A673 (cell line): ENCODE measurements at regions not wholly inside any gene's neighbourhood (a gene's known extent, or its start where the extent isn't known, plus 50 kb on each side); places are given as distances from the start of the nearest gene placed in this dataset.

Experiments
- BruUV-seq: library from RNA; stranded (reverse); fragments of 400-500 nt; replicated peaks from 2 replicates; lab custom pipeline; 2021; lab: Mats Ljungman, UMichigan
- CTCF ChIA-PET: fragments of 300-600 bp; sonication (Branson Sonifier 250); formaldehyde crosslinking; loops from one replicate; lab custom pipeline; 2022; ENCODE audit warnings: antibody characterized with exemption; lab: Charles Lee
- POLR2A ChIA-PET: fragments of 300-600 bp; sonication (Branson Sonifier 250); formaldehyde crosslinking; loops from one replicate; lab custom pipeline; 2022; ENCODE audit warnings: antibody characterized with exemption; ENCODE audit not compliant: low non-redundant PET; lab: Charles Lee
- DNase-seq: peaks from one replicate; pipeline ENCODE4 v3.0.0-alpha.2; 2015; ENCODE audit warnings: low spot score
- H3K27ac ChIP-seq: fragments of 200-600 bp; sonication (generic); 2 replicates; pipeline ENCODE4 v1.5.1; 2016; ENCODE audit warnings: mixed run types, low read depth, mild to moderate bottlenecking, mixed read lengths, antibody characterized with exemption, low read length; ENCODE audit not compliant: poor library complexity, severe bottlenecking
- H3K27me3 ChIP-seq: fragments of 200-600 bp; sonication (generic); replicated peaks from 2 replicates; pipeline ENCODE4 v1.6.1; 2017; ENCODE audit warnings: mixed run types, low read depth, mild to moderate bottlenecking, mixed read lengths, antibody characterized with exemption, low read length; ENCODE audit not compliant: insufficient read depth, poor library complexity
- H3K36me3 ChIP-seq: fragments of 200-600 bp; sonication (generic); 2 replicates; pipeline ENCODE4 v1.6.1; 2016; ENCODE audit warnings: mixed run types, mild to moderate bottlenecking, mixed read lengths, antibody characterized with exemption, low read length; ENCODE audit not compliant: insufficient read depth, poor library complexity, severe bottlenecking
- H3K4me1 ChIP-seq: fragments of 200-600 bp; sonication (generic); 2 replicates; pipeline ENCODE4 v1.6.1; 2017; ENCODE audit warnings: mixed run types, mild to moderate bottlenecking, mixed read lengths, antibody characterized with exemption, low read length; ENCODE audit not compliant: insufficient read depth, poor library complexity, severe bottlenecking
- H3K4me3 ChIP-seq: fragments of 200-600 bp; sonication (generic); 2 replicates; pipeline ENCODE4 v1.5.1; 2016; ENCODE audit warnings: low read depth, mixed run types, mild to moderate bottlenecking, mixed read lengths, low read length; ENCODE audit not compliant: poor library complexity, severe bottlenecking
- H3K9me3 ChIP-seq: fragments of 200-600 bp; sonication (generic); 2 replicates; pipeline ENCODE4 v1.6.1; 2016; ENCODE audit warnings: mixed run types, low read depth, mild to moderate bottlenecking, mixed read lengths, antibody characterized with exemption, low read length; ENCODE audit not compliant: poor library complexity, severe bottlenecking
- EZH2 ChIP-seq: fragments of 200-600 bp; sonication (generic); IDR thresholded peaks from 2 replicates; pipeline ENCODE4 v1.6.1; 2017; ENCODE audit warnings: borderline replicate concordance, low read depth, mild to moderate bottlenecking, mixed read lengths, antibody characterized with exemption, low read length; ENCODE audit not compliant: poor library complexity, severe bottlenecking
- intact Hi-C: fragments of 100-400 bp; cut with micrococcal nuclease; formaldehyde crosslinking; loops from one replicate; pipeline ENCODE4 v1.10.0; 2022; ENCODE audit not compliant: unreplicated experiment
- TF ChIP-seq, protein P1 (sequence below): fragments of 300-800, 200-600 bp; sonication (generic); conservative IDR thresholded peaks from 2 replicates; pipeline ENCODE4 v1.5.1; 2017; ENCODE audit warnings: low read depth, mild to moderate bottlenecking, antibody characterized with exemption, low read length, moderate library complexity, mixed read lengths

DNA sequence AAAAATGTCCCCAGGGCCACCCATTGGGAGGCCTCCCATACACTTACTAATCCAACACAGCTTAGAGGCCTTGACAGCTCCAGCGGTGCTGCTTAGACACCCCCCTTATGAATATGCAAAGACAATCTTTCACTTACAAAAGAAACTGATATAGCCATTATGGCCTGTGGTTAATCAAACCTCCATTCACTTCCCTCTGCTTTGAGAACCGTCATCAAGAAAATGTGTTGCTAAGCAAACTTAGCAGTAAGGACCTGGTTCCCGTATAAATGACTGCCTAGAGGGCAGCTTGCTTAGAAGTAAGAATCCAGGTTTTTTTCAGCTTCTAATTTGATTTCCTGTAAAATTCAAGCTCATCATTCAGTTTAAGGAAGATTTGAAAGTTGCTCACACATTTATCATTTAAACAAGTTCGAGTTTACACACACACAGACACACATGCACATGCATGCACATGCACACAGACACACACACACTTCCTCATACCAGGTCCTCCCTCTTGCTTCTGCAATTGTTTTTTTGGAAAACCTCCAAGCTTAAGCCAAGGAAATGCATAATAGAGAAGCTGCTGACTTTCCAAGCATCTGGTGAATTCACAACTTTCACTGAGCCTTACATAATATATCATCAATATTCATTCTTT, 137.7 kb upstream of the BLID start:
- Histone ChIP-seq H3K4me3 (peak overlapping the region; percentile 4), H3K27me3 (no peaks in the 10 kb centered on the region), H3K9me3 (peaks cover 4% of the 10 kb centered on the region), H3K36me3 (no peaks in the 10 kb centered on the region), H3K27ac (peak overlapping the region; percentile 88), H3K4me1 (peaks cover 65% of the 10 kb centered on the region)
- ChIA-PET POLR2A (interaction anchor here (0.7 kb wide), 1 partner anchor 215 kb away, joined by 3 read pairs; no protein-coding TSS in a partner anchor), CTCF (interaction anchor here (0.6 to 0.8 kb wide), 2 partner anchors 38 to 115 kb away, joined by 3 to 4 read pairs; no protein-coding TSS in a partner anchor)
- peak; percentile 98 for DNase-seq
- TF ChIP-seq, protein P1, sequence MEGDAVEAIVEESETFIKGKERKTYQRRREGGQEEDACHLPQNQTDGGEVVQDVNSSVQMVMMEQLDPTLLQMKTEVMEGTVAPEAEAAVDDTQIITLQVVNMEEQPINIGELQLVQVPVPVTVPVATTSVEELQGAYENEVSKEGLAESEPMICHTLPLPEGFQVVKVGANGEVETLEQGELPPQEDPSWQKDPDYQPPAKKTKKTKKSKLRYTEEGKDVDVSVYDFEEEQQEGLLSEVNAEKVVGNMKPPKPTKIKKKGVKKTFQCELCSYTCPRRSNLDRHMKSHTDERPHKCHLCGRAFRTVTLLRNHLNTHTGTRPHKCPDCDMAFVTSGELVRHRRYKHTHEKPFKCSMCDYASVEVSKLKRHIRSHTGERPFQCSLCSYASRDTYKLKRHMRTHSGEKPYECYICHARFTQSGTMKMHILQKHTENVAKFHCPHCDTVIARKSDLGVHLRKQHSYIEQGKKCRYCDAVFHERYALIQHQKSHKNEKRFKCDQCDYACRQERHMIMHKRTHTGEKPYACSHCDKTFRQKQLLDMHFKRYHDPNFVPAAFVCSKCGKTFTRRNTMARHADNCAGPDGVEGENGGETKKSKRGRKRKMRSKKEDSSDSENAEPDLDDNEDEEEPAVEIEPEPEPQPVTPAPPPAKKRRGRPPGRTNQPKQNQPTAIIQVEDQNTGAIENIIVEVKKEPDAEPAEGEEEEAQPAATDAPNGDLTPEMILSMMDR, result no peak
- no peak for TF ChIP-seq EZH2
- no TSS peak for BruUV-seq
- intact Hi-C loops, result no loop called here

DNA sequence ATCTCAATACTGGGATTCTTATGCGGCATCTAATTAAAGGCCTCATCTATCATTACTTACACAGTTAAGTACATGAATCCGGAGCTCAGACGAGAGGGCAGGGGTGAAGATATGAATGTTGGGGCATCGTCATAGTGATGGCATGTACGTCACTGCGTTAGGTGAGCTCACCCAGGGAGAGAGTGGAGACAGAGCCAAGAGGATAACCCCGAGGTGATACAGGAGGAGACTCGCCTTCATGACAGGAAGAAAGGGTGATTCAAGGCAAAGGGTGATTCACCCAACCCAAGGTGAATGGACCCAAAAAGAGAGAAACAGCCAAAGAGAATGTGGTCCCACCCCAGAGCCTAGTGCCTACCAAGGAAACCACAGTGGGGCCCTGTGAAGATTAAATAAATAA, 132.9 kb upstream of the BLID start:
- no peak overlapping the region for H3K27ac ChIP-seq
- CTCF ChIA-PET, result no interaction called here
- no peak overlapping the region for H3K4me3 ChIP-seq
- intact Hi-C loops, result no loop called here
- peaks cover 53% of the 10 kb centered on the region for H3K4me1 ChIP-seq
- no TSS peak for BruUV-seq
- no peak for DNase-seq
- POLR2A ChIA-PET, result no interaction called here
- TF ChIP-seq EZH2, result no peak
- TF ChIP-seq, protein P1, result no peak
- no peaks in the 10 kb centered on the region for H3K36me3 ChIP-seq
- no peaks in the 10 kb centered on the region for H3K27me3 ChIP-seq
- no peaks in the 10 kb centered on the region for H3K9me3 ChIP-seq

DNA sequence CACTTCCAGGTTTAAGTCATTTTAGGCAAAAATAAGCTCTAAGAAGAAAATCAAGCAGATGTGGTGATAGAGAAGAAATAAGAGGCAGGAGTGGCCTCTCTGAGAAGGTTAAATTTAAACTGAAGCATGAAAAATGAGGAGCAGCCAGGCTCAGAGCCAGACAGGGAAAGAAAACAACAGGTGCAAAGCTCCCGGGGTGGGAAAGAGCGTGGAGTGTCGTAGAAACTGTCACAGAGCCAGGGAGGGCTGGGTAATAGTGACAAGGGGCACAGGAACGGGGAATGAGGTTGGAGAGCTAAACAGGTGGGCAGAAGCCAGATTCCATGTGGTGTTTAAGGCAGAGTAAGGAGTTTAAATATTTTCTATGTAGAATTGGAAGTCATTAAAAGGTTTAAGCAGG, 132.1 kb upstream of the BLID start:
- no peaks in the 10 kb centered on the region for H3K9me3 ChIP-seq
- no peaks in the 10 kb centered on the region for H3K36me3 ChIP-seq
- H3K27ac ChIP-seq, result no peak overlapping the region
- DNase-seq, result no peak
- BruUV-seq, result no TSS peak
- H3K4me3 ChIP-seq, result no peak overlapping the region
- CTCF ChIA-PET, result no interaction called here
- TF ChIP-seq, protein P1, result no peak
- TF ChIP-seq EZH2, result no peak
- H3K27me3 ChIP-seq, result no peaks in the 10 kb centered on the region
- H3K4me1 ChIP-seq, result peaks cover 47% of the 10 kb centered on the region
- POLR2A ChIA-PET, result interaction anchor here (0.7 kb wide), 1 partner anchor 14 kb away, joined by 3 read pairs; no protein-coding TSS in a partner anchor
- intact Hi-C loops, result no loop called here
